ENCODE measurements at regions not wholly inside any gene's neighbourhood (a gene's known extent, or its start where the extent isn't known, plus 50 kb on each side); places are given as distances from the start of the nearest gene placed in this dataset.
"Not testable (repeated sequence)": the region's sequence is repeated elsewhere in the genome, so short reads cannot be mapped to it uniquely, and the experiment has no call there.

DNA sequence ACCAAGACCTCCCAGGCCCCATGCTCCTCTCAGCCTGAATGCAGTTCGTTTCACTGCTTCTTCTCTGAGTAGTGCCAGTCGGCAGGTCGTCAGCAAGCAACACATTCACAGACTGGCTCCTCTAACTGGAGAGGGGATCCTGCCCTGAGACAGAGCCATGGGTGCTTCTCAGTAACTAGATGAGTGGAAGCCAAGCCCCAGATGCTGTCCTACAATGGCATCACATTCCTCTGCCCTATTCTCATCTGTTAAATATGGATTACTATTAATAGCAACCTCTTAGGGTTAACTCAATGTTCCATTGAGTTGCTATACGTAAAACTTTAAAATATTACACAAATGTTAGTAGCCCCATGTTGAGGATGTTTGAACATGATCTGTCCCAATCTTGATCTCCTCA is 84.2 kb upstream of the S1PR1 start:
- no peak for DNase-seq (ENCODE audit: low read depth)

DNA sequence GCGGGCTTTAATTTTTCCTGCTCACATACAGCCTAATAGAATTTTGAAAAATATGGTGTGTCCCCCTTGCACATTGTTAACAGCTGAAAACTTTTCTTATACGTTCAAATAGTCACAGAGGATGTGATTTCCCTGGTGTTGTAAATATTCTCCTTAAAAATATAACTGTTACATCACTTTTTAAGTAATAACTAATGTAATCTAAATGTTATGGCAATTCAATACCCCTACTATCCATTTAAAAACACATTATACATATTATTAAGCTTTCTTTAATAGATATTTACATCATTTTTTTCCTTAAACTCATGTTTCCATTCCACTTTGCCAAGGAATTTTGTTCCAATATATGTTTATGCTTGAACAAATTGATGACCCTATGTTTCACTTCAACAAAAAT is 85.5 kb upstream of the S1PR1 start:
- no peak for DNase-seq (ENCODE audit: low read depth)

DNA sequence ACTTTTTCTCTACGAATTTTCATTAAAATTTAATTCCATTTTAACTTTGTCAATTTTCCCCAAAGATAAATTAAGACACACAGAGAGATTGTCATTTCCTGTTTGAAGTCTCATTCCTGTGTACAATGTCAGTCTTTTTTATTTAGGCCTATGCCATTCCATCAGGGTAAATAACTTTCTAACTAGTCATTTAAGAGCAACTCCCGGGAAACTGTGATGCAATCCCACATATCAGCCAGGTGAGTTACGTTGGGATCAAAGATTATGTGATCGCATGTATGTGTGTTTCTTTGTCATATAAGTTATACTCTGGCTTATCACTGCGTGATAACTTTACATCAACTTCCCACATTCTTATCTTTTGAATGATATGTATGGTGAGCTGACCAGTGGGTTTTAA is 86.1 kb upstream of the S1PR1 start:
- no peak for DNase-seq (ENCODE audit: low read depth)

DNA sequence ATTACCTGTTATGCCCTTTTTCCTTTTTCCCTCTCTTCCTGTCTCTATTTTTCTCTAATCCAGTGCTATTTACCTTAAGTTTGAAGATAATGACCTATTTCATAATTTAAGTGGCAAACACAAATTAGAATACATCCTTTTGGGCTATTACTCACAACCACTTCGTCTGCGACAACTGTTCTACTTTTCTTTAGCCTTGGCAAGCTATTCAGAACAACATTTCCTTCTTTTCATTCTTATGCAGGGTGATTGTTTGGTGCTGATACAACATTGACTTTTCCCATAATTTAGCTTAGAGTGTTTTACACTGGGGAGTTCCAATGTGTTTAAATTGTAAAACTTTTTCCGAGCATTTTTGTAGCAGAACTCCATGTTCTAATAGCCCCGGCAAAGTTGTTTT is 86.6 kb upstream of the S1PR1 start:
- DNase-seq (ENCODE audit: low read depth), result no peak

DNA sequence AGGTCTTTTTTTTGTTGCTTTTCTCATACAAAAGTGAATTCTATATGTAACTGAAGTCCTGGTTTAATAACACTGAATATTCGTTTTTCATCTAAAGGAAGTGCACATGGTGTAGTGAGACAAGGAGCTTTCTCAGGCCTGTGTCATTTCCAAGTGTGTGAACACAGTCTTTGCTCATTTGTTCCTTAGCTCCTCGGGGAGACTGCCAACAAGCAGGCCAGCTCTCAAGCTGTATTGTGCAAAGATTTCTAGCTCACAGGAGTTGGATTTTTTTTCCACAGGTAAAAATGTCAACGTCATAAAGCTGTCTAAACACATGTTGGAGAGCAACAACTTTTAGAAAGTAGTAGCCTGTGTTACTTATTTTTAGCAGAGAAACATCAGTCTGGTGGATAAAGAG is 87.8 kb upstream of the S1PR1 start:
- no peak for DNase-seq (ENCODE audit: low read depth)

DNA sequence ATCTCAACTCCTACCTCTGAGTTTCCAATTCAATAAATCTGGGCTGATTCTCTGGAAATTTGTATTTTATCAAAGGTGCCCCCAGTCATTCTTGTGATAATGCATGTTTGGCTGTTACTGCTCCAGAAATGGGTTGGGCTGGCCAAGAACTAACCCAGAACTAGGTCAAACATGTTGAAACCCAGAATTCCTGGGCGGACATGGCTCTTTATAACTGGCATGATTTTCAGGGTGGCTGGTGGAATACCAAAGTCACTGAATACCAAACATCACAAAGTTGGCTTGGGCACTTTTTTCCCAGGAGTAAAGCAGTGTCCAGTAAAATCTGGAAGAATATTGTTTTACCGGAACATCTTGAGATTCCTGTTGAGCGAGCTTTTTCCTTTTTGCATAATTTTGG is 89.4 kb upstream of the S1PR1 start:
- DNase-seq (ENCODE audit: low read depth), result no peak

DNA sequence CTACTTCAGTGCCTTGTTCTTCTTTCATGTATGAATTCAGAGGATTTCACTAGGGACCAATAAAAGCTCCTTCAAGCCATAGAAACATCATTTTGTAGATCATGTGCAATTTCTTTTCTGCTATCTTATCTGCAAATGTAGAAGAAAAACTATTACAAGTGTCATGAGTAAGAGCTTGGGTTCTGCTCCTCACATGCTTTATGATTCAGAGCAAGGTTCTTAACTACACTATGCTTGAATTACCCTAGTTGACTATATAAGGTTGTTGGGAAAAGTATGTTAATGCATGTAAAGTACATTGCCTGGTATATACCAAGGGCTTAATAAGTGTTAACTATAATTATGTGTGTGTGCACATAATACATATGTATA is 91.4 kb upstream of the S1PR1 start:
- no peak for DNase-seq (ENCODE audit: low read depth)

DNA sequence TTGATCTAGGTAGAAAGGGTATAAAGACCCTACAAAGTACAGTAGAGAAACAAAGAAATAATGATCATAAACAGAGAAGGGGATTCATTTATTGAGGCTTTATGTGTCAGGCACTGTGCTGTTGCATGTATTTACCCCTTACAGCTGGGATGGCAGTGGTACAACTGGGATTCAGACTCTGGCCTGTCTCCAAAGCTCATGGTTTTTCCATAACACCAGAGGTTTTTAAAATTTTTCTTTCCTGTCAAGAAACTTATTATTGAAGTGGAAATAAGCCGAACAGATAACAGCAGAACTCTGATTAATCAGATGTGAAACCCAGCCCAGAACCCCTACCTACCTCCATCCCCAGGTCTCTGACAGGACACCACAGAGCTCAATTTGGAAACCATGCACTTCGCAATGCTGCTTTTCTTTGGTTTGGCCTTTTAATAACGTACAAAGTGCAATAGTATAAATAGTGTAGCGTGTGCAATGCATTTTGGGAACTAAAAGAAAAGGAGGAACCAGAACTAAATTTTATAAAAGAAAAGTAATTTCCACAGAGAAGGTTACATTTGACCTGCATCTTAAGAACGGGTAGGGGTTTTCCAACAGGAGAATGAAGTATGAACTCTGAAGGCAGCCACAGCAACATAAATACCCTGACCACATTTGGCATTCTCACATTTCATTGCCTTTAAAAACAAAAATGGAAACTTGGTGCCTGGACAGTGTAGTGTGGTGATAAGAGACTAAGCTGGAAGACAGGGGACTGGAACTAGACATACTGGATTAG is 92.0 kb upstream of the S1PR1 start:
- no peak for DNase-seq (ENCODE audit: low read depth)

DNA sequence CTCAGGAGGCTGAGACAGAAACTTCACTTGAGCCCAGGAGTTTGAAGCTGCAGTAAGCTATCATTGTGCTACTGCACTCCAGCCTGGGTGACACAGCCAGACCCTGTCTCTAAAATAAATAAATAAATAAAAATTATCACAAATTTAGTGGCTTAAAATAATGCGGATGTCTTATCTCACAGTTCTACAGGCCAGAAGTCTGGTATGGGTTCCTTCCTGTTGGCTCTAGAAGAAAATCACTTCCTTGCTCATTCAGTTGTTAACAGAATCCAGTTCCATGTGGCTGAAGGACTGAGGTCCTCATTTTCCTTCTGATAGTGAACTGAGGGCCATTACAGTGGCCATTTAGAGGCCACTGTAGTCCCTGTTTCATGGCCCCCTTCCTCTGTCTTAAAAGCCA is 94.6 kb upstream of the S1PR1 start:
- DNase-seq (ENCODE audit: low read depth), result no peak

DNA sequence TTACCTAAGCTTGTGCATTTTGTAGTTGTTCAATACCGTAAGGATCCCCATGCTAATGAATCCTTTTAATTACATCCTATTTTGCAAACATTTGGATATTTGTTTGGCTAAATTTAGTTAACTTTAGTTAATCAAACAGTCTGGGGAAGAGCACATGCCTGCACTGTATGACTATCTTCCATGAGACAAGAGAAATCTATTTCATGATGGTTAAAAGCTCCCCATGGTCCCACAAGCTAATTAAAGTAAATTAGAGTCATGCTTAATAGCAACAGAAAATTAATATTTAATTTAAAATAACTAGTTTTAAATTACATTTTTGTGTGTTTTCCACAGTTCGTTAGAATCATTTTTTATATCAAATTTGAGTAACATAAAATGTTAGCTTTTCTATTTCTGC is 95.4 kb upstream of the S1PR1 start:
- DNase-seq (ENCODE audit: low read depth), result no peak

DNA sequence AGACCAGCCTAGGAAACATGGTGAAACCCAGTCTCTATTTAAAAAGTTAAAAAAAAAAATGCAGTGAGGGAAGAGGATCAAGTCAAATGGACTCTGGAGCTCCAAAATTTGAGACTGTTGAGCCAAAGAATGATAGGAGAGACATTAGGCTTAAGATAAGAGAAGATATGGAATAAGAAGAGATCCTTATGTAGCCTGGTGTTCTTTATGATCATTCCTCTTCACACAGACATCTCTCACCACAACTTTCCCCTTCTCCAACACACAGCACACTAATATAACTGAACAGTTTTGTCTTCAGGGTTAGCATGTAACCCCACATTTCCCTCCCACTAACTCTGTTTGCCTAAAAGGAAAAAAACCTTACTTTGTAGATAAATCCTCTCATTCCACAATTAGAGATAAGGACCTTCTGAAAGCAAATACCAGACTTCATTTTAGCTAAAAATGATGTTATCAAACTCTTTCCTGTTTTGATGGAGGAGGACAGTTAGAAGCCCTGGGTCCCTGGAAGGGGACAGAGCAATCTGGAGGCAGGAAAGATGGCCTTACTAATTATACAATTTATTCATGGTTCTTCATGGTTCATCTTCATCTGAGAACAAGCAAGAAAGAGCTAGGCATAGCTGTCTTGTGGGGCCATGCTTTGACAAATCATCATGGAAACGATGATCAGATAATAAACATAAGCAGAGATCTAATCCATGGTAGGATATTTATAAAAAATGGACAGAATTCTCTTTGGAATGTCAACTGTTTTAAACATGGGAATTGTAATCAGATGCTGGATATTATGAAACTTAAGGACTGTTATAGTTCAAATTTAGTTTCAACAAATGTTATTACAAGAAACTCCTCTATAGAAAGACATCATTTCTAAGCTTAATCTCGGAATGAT is 96.7 kb upstream of the S1PR1 start:
- DNase-seq (ENCODE audit: low read depth), result no peak

DNA sequence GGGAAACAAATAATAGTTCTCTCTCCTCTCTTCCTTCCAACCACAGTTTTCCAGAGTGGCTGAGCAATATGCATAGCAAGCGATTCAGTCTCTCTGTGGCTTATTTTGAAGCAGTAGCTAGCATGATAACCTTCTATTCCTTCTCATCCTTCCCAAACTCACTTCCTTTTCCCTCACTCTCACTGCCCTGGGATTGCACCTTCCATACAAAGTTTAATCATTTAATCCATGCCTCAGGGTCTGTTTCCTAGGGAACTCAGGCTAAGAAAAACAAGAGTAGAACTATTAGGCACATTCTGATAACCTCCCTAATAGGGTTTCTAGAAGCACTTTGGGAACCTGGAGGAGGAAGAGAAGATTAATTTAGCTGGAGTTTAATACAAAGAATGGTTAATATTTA is 97.7 kb upstream of the S1PR1 start:
- no peak for DNase-seq (ENCODE audit: low read depth)

DNA sequence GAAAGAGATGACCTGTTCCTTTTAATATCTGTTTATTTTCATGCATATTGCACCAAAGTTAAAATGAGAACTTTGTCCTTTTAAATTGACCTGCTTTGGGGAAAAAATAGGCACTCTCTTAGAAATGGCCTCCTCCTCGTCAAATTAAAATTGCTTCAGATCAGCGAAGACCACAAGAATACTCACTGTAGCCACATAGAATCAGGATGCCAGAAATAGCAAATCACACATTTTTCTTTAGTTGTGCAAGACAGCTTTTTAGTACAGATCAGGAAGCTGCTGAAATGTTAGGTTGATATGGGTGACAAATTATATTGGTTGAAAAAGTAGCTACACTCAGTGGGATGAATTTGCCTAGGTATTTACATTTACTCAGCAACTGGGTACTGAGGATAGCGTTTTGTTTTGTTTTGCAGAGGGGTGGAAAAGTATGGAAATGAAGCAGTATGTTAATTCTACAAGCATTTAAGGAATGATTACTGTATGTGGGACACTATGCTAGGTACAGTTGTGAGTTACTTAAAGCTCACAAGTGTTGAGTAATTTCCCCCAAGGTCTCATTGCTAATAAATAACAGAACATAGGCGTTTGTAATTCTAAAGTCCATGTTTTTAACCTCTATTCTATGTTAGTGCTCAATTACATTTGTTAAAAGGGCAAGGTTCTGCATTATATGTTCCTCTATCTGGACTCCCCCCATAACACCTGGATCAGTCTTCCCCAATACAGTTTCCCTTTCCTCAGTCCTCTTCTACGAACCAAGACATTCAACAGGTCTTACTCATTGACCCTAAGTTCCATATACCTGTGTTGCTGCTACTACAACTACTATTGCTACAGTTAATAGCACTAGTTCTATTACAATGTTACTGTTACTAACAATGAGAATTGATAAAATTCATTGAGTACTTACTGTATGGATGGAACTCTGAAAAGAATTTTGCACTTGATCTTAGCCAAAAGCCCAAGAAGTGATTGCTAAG is 99.4 kb upstream of the S1PR1 start:
- no peak for DNase-seq (ENCODE audit: low read depth)

DNA sequence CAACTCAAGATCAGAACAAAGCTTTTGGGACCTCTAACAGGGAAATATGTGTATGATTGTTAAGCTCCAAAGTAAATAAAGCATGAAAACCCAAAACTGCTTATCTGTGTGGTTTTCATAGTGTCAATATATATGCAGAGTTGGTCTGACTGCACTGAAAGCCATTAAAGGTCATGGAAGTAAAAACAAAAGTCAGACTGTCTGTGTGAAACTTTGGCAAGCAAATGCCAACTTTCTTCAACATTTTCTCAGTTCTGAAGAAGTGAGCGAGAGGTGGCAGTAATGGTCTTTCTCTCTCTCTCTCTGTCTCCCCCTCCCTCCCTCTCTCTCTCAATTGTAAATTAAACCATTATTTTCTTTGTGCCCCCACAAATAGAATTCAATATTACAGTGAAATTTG is 100.1 kb upstream of the S1PR1 start:
- no peak for DNase-seq (ENCODE audit: low read depth)

DNA sequence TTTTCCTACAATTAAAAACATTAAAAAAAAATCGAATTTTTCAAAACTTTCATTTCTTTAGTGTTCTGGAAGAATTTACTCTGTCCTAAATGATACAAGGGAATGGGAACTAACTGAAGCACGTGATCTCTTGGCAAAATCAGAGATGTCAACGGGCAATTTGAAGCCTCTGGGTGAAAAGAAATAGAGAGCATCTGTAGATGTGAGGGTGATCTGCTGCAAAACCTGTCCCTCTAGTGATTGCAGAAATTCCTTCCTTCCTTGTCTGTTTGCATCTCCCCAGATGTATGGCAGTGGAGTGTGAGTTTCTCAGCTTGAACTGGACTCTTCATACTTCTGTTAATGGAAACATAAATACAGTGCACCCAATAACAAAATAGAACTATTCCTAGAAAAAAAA is 100.5 kb upstream of the S1PR1 start:
- DNase-seq (ENCODE audit: low read depth), result no peak

DNA sequence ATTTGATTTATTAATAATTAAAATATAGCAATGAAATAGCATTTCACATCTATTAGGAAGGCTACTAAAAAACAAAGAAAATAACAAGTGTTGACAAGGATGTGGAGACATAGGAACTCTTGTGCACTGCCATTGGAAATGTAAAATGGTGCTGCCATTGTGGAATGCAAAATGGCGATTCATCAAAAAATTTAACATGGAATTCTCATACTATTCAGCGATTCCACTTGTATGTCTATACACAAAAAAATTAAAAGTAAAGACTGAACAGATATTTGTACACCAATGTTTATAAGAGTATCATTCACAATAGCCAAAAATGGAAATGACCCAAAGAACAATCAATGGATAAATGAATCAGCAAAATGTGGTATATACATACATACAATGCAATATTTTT is 101.3 kb upstream of the S1PR1 start:
- DNase-seq (ENCODE audit: low read depth), result no peak

DNA sequence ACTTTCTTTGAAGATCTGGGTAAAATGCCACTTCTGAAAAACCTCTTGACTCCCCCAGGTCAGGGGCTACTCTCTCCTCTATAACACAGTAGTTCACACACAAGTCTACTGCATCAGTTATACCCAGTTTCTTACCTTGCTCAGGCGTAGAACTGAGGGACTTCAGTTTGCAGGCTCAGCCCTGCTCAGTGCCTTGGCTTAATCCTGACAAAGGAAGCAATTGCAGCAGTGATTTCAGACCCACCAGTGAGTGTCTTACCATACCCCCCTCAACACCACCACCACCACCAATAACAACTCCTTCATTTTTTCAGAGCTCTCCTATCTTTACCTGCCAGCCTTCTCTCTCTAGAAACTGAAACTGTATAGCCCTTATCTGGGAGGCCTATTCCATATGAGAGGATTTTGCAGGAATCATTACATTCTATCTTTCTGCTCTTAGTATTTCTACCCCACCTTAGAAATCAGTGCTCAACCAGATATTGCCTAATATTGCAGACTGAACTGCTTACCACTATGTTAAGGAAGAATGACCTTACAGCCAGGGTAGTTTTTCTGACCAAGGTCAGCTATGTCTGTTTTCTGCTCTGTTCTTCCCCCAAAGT is 105.5 kb upstream of the S1PR1 start:
- DNase-seq (ENCODE audit: low read depth), result no peak

DNA sequence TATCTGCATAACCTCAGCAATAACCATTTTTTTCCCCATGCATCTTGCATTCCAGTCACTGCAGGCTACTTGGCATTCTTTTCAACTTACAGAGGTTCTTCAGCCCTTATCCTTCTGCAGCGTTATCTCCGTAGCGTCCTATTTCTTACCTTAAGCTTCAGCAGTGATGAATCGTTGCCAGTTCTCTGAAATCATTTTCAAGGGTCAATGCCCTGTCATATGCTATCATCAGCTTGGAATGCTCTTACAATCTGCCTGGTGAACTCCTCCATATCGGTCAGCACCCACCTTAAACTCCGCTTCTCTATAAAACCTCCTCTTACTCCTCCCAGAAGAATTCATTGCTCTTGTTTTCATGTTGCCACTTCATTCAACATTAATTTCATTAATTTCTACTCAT is 105.1 kb upstream of the DPH5 start:
- no peak for DNase-seq (ENCODE audit: low read depth)

DNA sequence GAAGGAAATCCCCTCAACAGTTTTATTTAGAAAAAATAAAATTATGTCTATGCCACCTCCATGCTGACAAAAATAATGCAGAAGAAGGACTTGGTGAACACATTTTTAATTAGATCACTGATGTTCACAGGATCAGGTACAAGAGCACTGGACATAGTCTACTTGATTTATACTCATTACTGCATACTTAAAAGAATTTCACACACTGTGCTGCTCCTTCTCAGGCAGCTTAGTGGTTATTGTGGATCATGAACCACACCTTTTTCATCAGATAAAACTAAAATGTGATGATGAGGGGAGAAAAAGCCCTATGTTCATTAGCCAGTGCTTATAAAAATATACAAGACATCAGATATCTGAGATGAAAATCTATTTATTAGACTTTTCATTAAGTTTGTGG is 103.3 kb upstream of the DPH5 start:
- DNase-seq (ENCODE audit: low read depth), result no peak

DNA sequence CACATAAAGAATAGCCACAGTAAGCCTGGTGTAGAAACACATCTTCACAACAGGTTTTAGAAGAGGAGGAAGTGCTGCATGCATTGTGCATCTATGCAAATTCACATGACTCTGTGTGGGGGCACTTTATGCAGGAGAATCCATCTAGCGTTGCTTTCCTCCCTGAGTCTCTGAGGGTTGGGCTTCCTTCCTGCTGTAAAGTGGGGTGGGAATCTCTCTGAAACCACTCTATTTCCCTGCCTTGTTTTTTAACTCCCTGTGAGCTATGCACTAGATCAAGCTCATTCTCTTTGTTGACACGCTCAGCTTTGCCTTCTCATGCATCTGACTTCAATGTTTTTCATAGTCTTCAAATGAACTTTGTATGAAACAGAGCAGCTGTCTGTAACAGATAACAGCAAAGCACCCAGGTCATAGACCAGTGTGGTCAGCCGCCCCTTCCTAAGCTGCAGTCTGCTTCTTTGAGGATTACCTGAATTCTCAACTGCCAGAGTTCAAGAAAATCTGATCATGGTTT is 102.7 kb upstream of the DPH5 start:
- no peak for DNase-seq (ENCODE audit: low read depth)

DNA sequence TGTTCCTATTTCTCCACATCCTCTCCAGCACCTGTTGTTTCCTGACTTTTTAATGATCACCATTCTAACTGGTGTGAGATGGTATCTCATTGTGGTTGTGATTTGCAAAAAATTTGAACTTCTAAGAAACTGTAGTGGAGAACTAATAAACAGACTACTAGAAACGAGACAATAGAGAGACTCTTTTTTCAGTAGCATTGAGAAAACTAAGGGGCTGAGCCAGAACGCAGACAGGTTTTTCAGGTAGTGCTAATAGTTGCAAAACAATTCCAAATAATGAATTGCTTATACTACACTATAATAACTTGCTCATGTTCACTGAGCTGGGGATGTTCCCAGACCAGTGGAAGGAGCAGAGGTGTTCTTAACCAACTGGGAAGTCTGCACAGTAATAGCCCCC is 98.8 kb upstream of the DPH5 start:
- DNase-seq (ENCODE audit: low read depth), result no peak

DNA sequence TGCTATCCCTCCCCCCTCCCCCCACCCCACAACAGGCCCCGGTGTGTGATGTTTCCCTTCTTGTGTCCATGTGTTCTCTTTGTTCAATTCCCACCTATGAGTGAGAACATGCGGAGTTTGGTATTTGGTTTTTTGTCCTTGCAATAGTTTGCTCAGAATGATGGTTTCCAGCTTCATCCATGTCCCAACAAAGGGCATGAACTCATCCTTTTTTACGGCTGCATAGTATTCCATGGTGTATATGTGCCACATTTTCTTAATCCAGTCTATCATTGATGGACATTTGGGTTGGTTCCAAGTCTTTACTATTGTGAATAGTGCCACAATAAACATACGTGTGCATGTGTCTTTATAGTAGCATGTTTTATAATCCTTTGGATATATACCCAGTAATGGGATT is 98.3 kb upstream of the DPH5 start:
- DNase-seq (ENCODE audit: low read depth), result not testable (repeated sequence)
